NCI-H1417 (cell line): ENCODE measurements at regions not wholly inside any gene's neighbourhood (a gene's known extent, or its start where the extent isn't known, plus 50 kb on each side); places are given as distances from the start of the nearest gene placed in this dataset.
A peak's percentile ranks its signal among the peaks of the same experiment; 100 is the strongest.

Experiments used
- DNase-seq, 3 experiments: peaks; one replicate each; lab custom pipeline; 2025; lab: John Stamatoyannopoulos, UW

- DNase-seq, result no peak
Observed at GRCh38 chr13:47067306-47067705, 170.5 kb upstream of the HTR2A start.

GRCh38 chr13:47066226-47066625, 169.4 kb upstream of the HTR2A start:
- no peak for DNase-seq

GRCh38 chr13:47064381-47064780, 167.5 kb upstream of the HTR2A start:
- no peak for DNase-seq

GRCh38 chr13:47049276-47049989, 152.6 kb upstream of the HTR2A start:
- DNase-seq, result no peak

- no peak for DNase-seq
Observed at GRCh38 chr13:47046706-47047105, 149.9 kb upstream of the HTR2A start.

GRCh38 chr13:47044842-47045241, 148.0 kb upstream of the HTR2A start:
- DNase-seq, result no peak

- no peak for DNase-seq
Observed at GRCh38 chr13:47039106-47039505, 142.3 kb upstream of the HTR2A start.

GRCh38 chr13:47038188-47038587, 141.3 kb upstream of the HTR2A start:
- DNase-seq, result no peak

GRCh38 chr13:47036294-47037008, 139.6 kb upstream of the HTR2A start:
- no peak for DNase-seq

GRCh38 chr13:47033216-47033615, 136.4 kb upstream of the HTR2A start:
- no peak for DNase-seq

GRCh38 chr13:47027780-47028437, 131.1 kb upstream of the HTR2A start:
- DNase-seq, result no peak

- DNase-seq, result no peak
Observed at GRCh38 chr13:47025791-47026447, 129.1 kb upstream of the HTR2A start.

- DNase-seq, result no peak
Observed at GRCh38 chr13:47019977-47020376, 123.1 kb upstream of the HTR2A start.

GRCh38 chr13:47017476-47017875, 120.6 kb upstream of the HTR2A start:
- no peak for DNase-seq

- DNase-seq, result no peak
Observed at GRCh38 chr13:47008318-47008717, 111.5 kb upstream of the HTR2A start.

GRCh38 chr13:47005756-47006414, 109.0 kb upstream of the HTR2A start:
- no peak for DNase-seq

GRCh38 chr13:47004540-47004939, 107.7 kb upstream of the HTR2A start:
- no peak for DNase-seq

- DNase-seq, result peak in 1 of 3 experiments; percentile 2
Observed at GRCh38 chr13:47004027-47004426, 107.2 kb upstream of the HTR2A start.

- peak in 1 of 3 experiments; percentile 44 for DNase-seq
Observed at GRCh38 chr13:47000165-47000564, 103.3 kb upstream of the HTR2A start.

- no peak for DNase-seq
Observed at GRCh38 chr13:46996316-46997030, 99.6 kb upstream of the HTR2A start.

- no peak for DNase-seq
Observed at GRCh38 chr13:46995874-46996273, 99.0 kb upstream of the HTR2A start.
